ENCODE measurements at regions not wholly inside any gene's neighbourhood (a gene's known extent, or its start where the extent isn't known, plus 50 kb on each side); places are given as distances from the start of the nearest gene placed in this dataset.

- FAIRE-seq (no peak), ATAC-seq (no peak), DNase-seq (ENCODE audit: low spot score) (no peak)
- no peaks in the 10 kb centered on the region for H3K9me3 ChIP-seq (ENCODE audit: low read length)
- WGBS (ENCODE audit: low lambda C conversion rate): 8% methylated on average over 5 of the region's 7 CpGs
- no peaks in the 10 kb centered on the region for H3K4me1 ChIP-seq (ENCODE audit: insufficient read depth, low read length)
- H4K20me1 ChIP-seq (ENCODE audit: insufficient read depth, low read length): no peaks in the 10 kb centered on the region
- H2AFZ ChIP-seq (ENCODE audit: low read length): no peak overlapping the region
- no TSS peak for BruUV-seq (replicated peaks)
- H3K4me3 ChIP-seq (replicated peaks in 1 of 3; ENCODE audit: insufficient read depth in 1 of 3, low read depth in 2 of 3, low read length in 3 of 3): no peak overlapping the region
- no peak overlapping the region for H3K27ac ChIP-seq (ENCODE audit: extremely low read length, insufficient read depth, low read length)
- H3K79me2 ChIP-seq (ENCODE audit: insufficient read depth, low read length): no peaks in the 10 kb centered on the region
- H3K36me3 ChIP-seq (replicated peaks in 1 of 2; ENCODE audit: control insufficient read depth in 1 of 2, insufficient read depth in 2 of 2, low read length in 2 of 2): no peaks in the 10 kb centered on the region
- peaks cover 3 to 26% of the 10 kb centered on the region in 2 experiments; a peak in 4 of 5 replicates for H3K27me3 ChIP-seq (ENCODE audit: control insufficient read depth in 1 of 2, insufficient read depth in 2 of 2, low read length in 2 of 2)
- no peak overlapping the region for H3K4me2 ChIP-seq (ENCODE audit: low read depth, low read length)
- POLR2A ChIA-PET: no interaction called here
- intact Hi-C loops (cut with micrococcal nuclease; ENCODE audit: unreplicated experiment) (no loop called here), in situ Hi-C loops (cut with HindIII; ENCODE audit: extremely low pct_ligation_motif_present, low pct_unique_long_range_greater_than_20kb) (no loop called here)
- TF ChIP-seq, protein P1, sequence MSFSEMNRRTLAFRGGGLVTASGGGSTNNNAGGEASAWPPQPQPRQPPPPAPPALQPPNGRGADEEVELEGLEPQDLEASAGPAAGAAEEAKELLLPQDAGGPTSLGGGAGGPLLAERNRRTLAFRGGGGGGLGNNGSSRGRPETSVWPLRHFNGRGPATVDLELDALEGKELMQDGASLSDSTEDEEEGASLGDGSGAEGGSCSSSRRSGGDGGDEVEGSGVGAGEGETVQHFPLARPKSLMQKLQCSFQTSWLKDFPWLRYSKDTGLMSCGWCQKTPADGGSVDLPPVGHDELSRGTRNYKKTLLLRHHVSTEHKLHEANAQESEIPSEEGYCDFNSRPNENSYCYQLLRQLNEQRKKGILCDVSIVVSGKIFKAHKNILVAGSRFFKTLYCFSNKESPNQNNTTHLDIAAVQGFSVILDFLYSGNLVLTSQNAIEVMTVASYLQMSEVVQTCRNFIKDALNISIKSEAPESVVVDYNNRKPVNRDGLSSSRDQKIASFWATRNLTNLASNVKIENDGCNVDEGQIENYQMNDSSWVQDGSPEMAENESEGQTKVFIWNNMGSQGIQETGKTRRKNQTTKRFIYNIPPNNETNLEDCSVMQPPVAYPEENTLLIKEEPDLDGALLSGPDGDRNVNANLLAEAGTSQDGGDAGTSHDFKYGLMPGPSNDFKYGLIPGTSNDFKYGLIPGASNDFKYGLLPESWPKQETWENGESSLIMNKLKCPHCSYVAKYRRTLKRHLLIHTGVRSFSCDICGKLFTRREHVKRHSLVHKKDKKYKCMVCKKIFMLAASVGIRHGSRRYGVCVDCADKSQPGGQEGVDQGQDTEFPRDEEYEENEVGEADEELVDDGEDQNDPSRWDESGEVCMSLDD (CRISPR knock-in tag; IDR thresholded peaks at IDR 0.05; ENCODE audit: borderline replicate concordance): no peak
- TF ChIP-seq ZNF883 (CRISPR knock-in tag; IDR thresholded peaks at IDR 0.05; ENCODE audit: not compliant biosample characterization) (no peak), ZNF530 (CRISPR knock-in tag; IDR thresholded peaks at IDR 0.05; ENCODE audit: low read depth) (no peak), ZNF431 (CRISPR knock-in tag; IDR thresholded peaks at IDR 0.05; ENCODE audit: borderline replicate concordance, low read depth) (no peak), ZSCAN22 (CRISPR knock-in tag; IDR thresholded peaks at IDR 0.05) (no peak), ZNF230 (CRISPR knock-in tag; IDR thresholded peaks at IDR 0.05) (no peak), ZNF737 (CRISPR knock-in tag; IDR thresholded peaks at IDR 0.05; ENCODE audit: borderline replicate concordance) (no peak)
- no peak overlapping the region for H3K9ac ChIP-seq (ENCODE audit: insufficient read depth, low read depth, low read length)
- CTCF ChIA-PET (ENCODE audit: low intra/inter-chr PET ratio, low total read pairs): no interaction called here
Observed at GRCh38 chr11:8314916-8315315, 51.2 kb upstream of the LMO1 start.

All from HepG2 (cell line).